ENCODE measurements at regions not wholly inside any gene's neighbourhood (a gene's known extent, or its start where the extent isn't known, plus 50 kb on each side); places are given as distances from the start of the nearest gene placed in this dataset.

DNA sequence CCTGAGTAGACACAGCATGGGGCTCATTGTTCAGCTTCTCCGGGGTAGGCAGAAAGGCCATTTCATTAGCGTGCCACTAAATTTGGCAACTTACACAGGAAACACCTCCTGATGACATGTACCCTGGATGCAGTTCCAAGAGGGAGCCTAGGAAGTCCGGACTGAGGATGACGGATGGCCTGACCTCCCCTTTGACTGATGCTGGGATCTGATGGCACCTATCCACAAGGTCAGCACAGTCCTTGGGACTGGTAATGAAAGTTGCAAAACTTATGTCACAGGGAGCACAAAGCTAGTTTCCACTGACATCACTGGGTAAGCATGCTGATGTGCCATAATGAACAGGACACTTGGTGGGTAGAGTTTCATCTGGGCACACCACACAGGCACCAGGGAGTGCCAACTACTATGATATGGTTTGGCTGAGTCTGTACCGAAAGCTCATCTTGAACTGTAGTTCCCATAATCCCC is 126.7 kb upstream of the ARL4C start:
- no peak for ATAC-seq (ENCODE audit: insufficient number of reproducible peaks, low FRiP score, low read depth)

DNA sequence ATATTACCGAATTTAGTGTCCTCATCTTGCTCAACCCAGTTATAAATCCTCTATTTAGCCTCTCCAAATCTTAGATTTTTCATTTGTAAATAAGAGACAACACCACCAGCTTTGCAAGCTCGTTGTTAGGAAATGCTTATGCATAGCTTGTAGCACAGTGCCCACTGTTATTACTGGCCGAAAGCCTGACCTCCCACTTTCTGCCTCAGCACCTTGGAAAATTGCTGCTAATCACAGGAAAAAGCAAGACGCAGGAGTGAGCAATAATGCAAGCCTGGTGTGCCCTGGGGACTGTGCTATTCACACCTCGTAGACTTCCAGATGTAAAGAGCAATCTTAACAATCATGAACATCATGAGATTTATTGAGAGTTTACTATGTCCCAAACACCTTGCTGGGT is 124.2 kb upstream of the ARL4C start:
- ATAC-seq (ENCODE audit: insufficient number of reproducible peaks, low FRiP score, low read depth) = no peak
- TF ChIP-seq, protein P1, sequence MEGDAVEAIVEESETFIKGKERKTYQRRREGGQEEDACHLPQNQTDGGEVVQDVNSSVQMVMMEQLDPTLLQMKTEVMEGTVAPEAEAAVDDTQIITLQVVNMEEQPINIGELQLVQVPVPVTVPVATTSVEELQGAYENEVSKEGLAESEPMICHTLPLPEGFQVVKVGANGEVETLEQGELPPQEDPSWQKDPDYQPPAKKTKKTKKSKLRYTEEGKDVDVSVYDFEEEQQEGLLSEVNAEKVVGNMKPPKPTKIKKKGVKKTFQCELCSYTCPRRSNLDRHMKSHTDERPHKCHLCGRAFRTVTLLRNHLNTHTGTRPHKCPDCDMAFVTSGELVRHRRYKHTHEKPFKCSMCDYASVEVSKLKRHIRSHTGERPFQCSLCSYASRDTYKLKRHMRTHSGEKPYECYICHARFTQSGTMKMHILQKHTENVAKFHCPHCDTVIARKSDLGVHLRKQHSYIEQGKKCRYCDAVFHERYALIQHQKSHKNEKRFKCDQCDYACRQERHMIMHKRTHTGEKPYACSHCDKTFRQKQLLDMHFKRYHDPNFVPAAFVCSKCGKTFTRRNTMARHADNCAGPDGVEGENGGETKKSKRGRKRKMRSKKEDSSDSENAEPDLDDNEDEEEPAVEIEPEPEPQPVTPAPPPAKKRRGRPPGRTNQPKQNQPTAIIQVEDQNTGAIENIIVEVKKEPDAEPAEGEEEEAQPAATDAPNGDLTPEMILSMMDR (IDR thresholded peaks at IDR 0.05) = no peak
- Histone ChIP-seq H3K4me3 (no peak overlapping the region), H3K36me3 (no peaks in the 10 kb centered on the region), H3K27ac (no peak overlapping the region), H3K9me3 (no peaks in the 10 kb centered on the region), H3K4me1 (ENCODE audit: control insufficient read depth in 1 of 2, low read depth in 2 of 2) (no peaks in the 10 kb centered on the region), H3K27me3 (replicated peaks; ENCODE audit: insufficient read depth) (no peaks in the 10 kb centered on the region)
- DNase-seq (ENCODE audit: low spot score) = no peak

More for the DNA sequence above, 126.7 kb upstream of the ARL4C start:
- TF ChIP-seq, protein P1 (IDR thresholded peaks at IDR 0.05) = no peak
- Histone ChIP-seq H3K4me1 (ENCODE audit: control insufficient read depth in 1 of 2, low read depth in 2 of 2) (no peaks in the 10 kb centered on the region), H3K4me3 (no peak overlapping the region), H3K9me3 (no peaks in the 10 kb centered on the region), H3K27me3 (replicated peaks; ENCODE audit: insufficient read depth) (no peaks in the 10 kb centered on the region), H3K36me3 (no peaks in the 10 kb centered on the region), H3K27ac (no peak overlapping the region)
- no peak for DNase-seq (ENCODE audit: low spot score)

DNA sequence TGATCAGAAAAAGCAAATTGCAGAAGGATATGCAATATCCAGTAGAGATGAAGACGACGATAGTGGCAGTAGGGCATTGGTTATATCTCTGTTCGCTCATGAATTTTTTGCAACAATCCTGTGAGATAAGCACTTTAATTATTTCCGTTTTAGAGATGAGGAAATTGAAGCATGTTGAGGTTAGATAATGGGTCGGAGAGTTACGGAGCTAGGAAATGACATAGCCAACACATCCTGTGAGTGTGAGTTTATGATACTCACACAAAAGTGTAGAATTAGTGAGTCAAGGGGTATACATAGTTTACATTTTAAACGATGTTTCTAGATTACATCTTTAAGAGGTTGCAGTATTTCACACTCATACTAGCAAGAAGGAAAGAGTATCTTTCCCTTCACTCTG is 123.1 kb upstream of the ARL4C start:
- no peaks in the 10 kb centered on the region for H3K27me3 ChIP-seq (replicated peaks; ENCODE audit: insufficient read depth)
- H3K27ac ChIP-seq = no peak overlapping the region
- ATAC-seq (ENCODE audit: insufficient number of reproducible peaks, low FRiP score, low read depth) (no peak), DNase-seq (ENCODE audit: low spot score) (no peak)
- H3K9me3 ChIP-seq = no peaks in the 10 kb centered on the region
- no peaks in the 10 kb centered on the region for H3K4me1 ChIP-seq (ENCODE audit: control insufficient read depth in 1 of 2, low read depth in 2 of 2)
- TF ChIP-seq, protein P1 (IDR thresholded peaks at IDR 0.05) = no peak
- H3K4me3 ChIP-seq = no peak overlapping the region
- H3K36me3 ChIP-seq = no peaks in the 10 kb centered on the region

DNA sequence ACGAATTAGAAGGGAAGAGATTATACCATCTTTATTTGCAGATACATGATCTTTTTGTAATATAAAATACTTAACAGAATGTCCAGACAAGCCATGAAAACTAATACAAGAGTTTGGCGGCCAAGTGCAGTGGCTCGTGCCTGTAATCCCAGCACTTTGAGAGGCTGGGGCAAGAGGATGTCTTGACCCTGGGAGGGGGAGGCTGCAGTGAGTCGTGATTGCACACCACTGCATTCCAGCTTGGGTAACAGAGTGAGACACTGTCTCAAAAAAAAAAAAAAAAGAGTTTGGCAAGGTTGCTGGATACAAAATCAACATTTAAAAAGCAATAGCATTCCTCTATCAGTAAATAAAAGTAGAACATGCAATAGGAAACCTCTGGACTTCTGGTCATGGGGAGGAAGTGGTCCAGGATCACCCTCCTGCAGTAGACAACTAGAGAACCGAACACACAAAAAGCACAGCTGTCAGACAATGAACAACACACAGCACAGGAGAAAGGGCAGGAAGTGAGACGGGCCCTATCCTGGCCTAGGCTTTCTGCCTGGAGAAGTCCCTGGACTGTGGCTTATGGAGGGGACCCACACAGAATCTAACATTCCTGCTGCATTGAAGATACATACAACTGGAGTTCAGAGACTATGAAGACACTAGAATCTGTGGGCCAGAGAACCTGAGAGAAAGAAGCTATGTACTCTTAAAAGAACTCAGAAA is 118.9 kb upstream of the ARL4C start:
- no peak for DNase-seq (ENCODE audit: low spot score)
- no peaks in the 10 kb centered on the region for H3K4me1 ChIP-seq (ENCODE audit: control insufficient read depth in 1 of 2, low read depth in 2 of 2)
- no peaks in the 10 kb centered on the region for H3K36me3 ChIP-seq
- no peak for ATAC-seq (ENCODE audit: insufficient number of reproducible peaks, low FRiP score, low read depth)
- no peak overlapping the region for H3K27ac ChIP-seq
- no peaks in the 10 kb centered on the region for H3K27me3 ChIP-seq (replicated peaks; ENCODE audit: insufficient read depth)
- H3K9me3 ChIP-seq = no peaks in the 10 kb centered on the region
- TF ChIP-seq, protein P1 (IDR thresholded peaks at IDR 0.05) = no peak
- no peak overlapping the region for H3K4me3 ChIP-seq

DNA sequence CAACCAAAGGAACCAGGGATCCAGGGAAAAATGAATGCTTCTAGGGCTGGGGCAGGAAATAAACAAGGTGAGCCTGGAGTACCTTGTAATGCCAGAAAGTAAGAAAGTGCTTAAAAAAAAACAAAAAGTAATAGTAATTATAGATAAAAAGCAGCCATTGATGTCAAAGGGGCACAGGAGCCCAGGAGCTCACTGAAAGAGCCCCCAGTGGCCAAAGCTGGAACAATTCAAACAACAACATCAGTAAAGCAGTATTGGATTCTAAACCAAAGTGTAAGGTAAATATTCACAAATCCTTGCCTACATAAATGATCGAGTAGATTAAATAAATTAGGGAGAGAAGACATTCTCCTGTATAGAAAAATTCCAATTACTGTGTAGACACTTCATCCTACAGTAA is 114.3 kb upstream of the ARL4C start:
- no peaks in the 10 kb centered on the region for H3K36me3 ChIP-seq
- TF ChIP-seq, protein P1 (IDR thresholded peaks at IDR 0.05) = no peak
- no peak overlapping the region for H3K4me3 ChIP-seq
- H3K9me3 ChIP-seq = no peaks in the 10 kb centered on the region
- H3K4me1 ChIP-seq (ENCODE audit: control insufficient read depth in 1 of 2, low read depth in 2 of 2) = no peaks in the 10 kb centered on the region
- H3K27me3 ChIP-seq (replicated peaks; ENCODE audit: insufficient read depth) = no peaks in the 10 kb centered on the region
- no peak overlapping the region for H3K27ac ChIP-seq
- DNase-seq (ENCODE audit: low spot score) (no peak), ATAC-seq (ENCODE audit: insufficient number of reproducible peaks, low FRiP score, low read depth) (no peak)
